ENCODE measurements at regions not wholly inside any gene's neighbourhood (a gene's known extent, or its start where the extent isn't known, plus 50 kb on each side); places are given as distances from the start of the nearest gene placed in this dataset.

- Histone ChIP-seq H3K9me3 (replicated peaks; ENCODE audit: control insufficient read depth, insufficient read depth, low read length) (no peaks in the 10 kb centered on the region), H3K27me3 (replicated peaks in 1 of 2; ENCODE audit: control insufficient read depth in 2 of 2, insufficient read depth in 2 of 2, low read length in 1 of 2) (no peaks in the 10 kb centered on the region), H3K9ac (ENCODE audit: control insufficient read depth, insufficient read depth, low read length) (no peak overlapping the region), H3K79me2 (ENCODE audit: control insufficient read depth, insufficient read depth, low read length) (no peaks in the 10 kb centered on the region), H3K4me3 (no peak overlapping the region), H3K27ac (ENCODE audit: control insufficient read depth, insufficient read depth) (no peak overlapping the region), H2AFZ (ENCODE audit: control insufficient read depth, low read depth, low read length) (no peak overlapping the region), H3K36me3 (ENCODE audit: control insufficient read depth in 2 of 2, insufficient read depth in 2 of 2, low read length in 1 of 2) (no peaks in the 10 kb centered on the region), H3K4me1 (ENCODE audit: control insufficient read depth, insufficient read depth, low read length) (no peaks in the 10 kb centered on the region), H4K20me1 (ENCODE audit: control insufficient read depth, insufficient read depth) (no peaks in the 10 kb centered on the region), H3K4me2 (ENCODE audit: control insufficient read depth, insufficient read depth) (no peak overlapping the region)
- ChIA-PET RAD21 (ENCODE audit: unreplicated experiment) (no interaction called here), CTCF (no interaction called here), SMC1A (ENCODE audit: uncharacterized antibody, unreplicated experiment) (no interaction called here), POLR2A (no interaction called here)
- TF ChIP-seq ZBTB40 (IDR thresholded peaks at IDR 0.05; ENCODE audit: borderline replicate concordance) (no peak), NFXL1 (IDR thresholded peaks at IDR 0.05; ENCODE audit: borderline replicate concordance) (no peak), MAX (IDR thresholded peaks at IDR 0.05; ENCODE audit: low read depth, low read length) (no peak), CBX3 (IDR thresholded peaks at IDR 0.05; ENCODE audit: borderline replicate concordance, low read depth) (no peak), SIX5 (IDR thresholded peaks at IDR 0.05; ENCODE audit: low read depth, low read length, severe bottlenecking) (no peak), ZNF622 (IDR thresholded peaks at IDR 0.05) (no peak), POLR2AphosphoS2 (IDR thresholded peaks at IDR 0.05; ENCODE audit: low read depth, low read length) (no peak), MYB (IDR thresholded peaks at IDR 0.05; ENCODE audit: borderline replicate concordance, low read depth, low read length) (no peak), NFIC (IDR thresholded peaks at IDR 0.05; ENCODE audit: low read depth, low read length) (no peak), EP300 (IDR thresholded peaks at IDR 0.05; ENCODE audit: borderline replicate concordance in 1 of 2, control insufficient read depth in 1 of 2, low read depth in 2 of 2, low read length in 2 of 2) (no peak), ATF3 (IDR thresholded peaks at IDR 0.05; ENCODE audit: borderline replicate concordance, extremely low read depth, low read depth, low read length) (no peak)
- no peak for DNase-seq (ENCODE audit: low read depth, low spot score)
- intact Hi-C loops (cut with micrococcal nuclease; ENCODE audit: unreplicated experiment) (no loop called here), in situ Hi-C loops (cut with MboI) (no loop called here)
- BruUV-seq (replicated peaks) = no TSS peak
- FAIRE-seq = no peak
- no peak for ATAC-seq
- WGBS (ENCODE audit: insufficient coverage, insufficient replicate concordance, low lambda C conversion rate, missing lambda C conversion rate) = 9% methylated on average over 4 of the region's 4 CpGs
These were observed 142.0 kb downstream of the SOX3 start for GRCh38 chrX:140362861-140363260.
